Astrocyte (in vitro differentiated cells and primary cell): ENCODE measurements at regions not wholly inside any gene's neighbourhood (a gene's known extent, or its start where the extent isn't known, plus 50 kb on each side); places are given as distances from the start of the nearest gene placed in this dataset.

Source experiments
- CTCF ChIP-seq: IDR thresholded peaks from 2 replicates; pipeline ENCODE4 v1.5.1; 2011; ENCODE audit warnings: low read depth, mild to moderate bottlenecking, inconsistent platforms, low read length, moderate library complexity; ENCODE audit not compliant: insufficient read depth
- EZH2 ChIP-seq: IDR thresholded peaks from 2 replicates; pipeline ENCODE4 v1.6.1; 2012; ENCODE audit warnings: mild to moderate bottlenecking, low read length, inconsistent platforms; ENCODE audit not compliant: insufficient read depth

DNA sequence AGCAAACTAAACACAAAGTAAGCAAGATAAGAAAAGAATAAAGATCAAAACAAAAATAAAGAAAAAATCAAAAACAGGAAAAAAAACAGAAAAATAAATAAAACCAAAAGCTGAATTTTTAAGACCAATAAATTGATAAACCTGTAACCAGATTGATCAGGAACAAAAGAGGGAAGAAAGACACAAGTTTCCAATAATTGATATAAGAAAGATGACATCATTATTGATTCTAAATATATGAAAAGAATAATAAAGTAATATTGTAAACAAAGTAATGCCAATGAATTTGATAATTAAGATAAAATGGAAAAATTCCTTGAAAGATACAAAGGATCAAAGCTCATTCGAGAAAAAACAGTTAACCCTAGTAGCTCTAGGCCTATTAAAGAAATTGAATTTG, 394.6 kb upstream of the LRATD1 start:
- no peak for TF ChIP-seq CTCF
- no peak for TF ChIP-seq EZH2
